ENCODE measurements at regions not wholly inside any gene's neighbourhood (a gene's known extent, or its start where the extent isn't known, plus 50 kb on each side); places are given as distances from the start of the nearest gene placed in this dataset.

GRCh38 chr21:34216718-34217032 lies 143.3 kb downstream of the MRPS6 start:
- TF ChIP-seq CTCF (IDR thresholded peaks at IDR 0.05) (no peak), POLR2A (IDR thresholded peaks at IDR 0.05) (no peak)
